Lower leg skin (tissue), 4 donors: ENCODE measurements at regions not wholly inside any gene's neighbourhood (a gene's known extent, or its start where the extent isn't known, plus 50 kb on each side); places are given as distances from the start of the nearest gene placed in this dataset.

Experiments
- DNase-seq, 2 donors: peaks; one replicate each; pipeline ENCODE4 v3.0.0-alpha.2; 2019; ENCODE audit warnings: low spot score in 2 of 2
- H3K4me3 ChIP-seq: fragments of 200-600 bp; sonication (generic); 2 replicates; pipeline ENCODE4 v1.5.1; 2017; ENCODE audit warnings: mild to moderate bottlenecking, low read depth; ENCODE audit not compliant: poor library complexity, severe bottlenecking
- CTCF ChIP-seq, 3 donors: fragments of 450-650 bp; IDR thresholded peaks; one replicate each; pipeline ENCODE4 v1.5.1; 2016; ENCODE audit warnings: antibody characterized with exemption in 3 of 3, mild to moderate bottlenecking in 3 of 3, moderate library complexity in 2 of 3
- POLR2A ChIP-seq, 2 donors: fragments of 450-650 bp; IDR thresholded peaks; one replicate each; pipeline ENCODE4 v1.6.1; 2016 to 2017; ENCODE audit warnings: antibody characterized with exemption in 2 of 2, mild to moderate bottlenecking in 1 of 2, moderate library complexity in 1 of 2
- WGBS, 2 donors: methylation state at CpG; one replicate each; pipeline ENCODE4 v1.1.5; 2018; 5-methylcytosine and 5-hydroxymethylcytosine counted together
- intact Hi-C: fragments of 100-400 bp; cut with DNase I; formaldehyde crosslinking; loops from one replicate; pipeline ENCODE4 v1.15.0; 2023; ENCODE audit warnings: low total_unique reads

- DNase-seq: no peak
- intact Hi-C loops: no loop called here
These were observed 280.3 kb downstream of the KLF5 start for GRCh38 chr13:73339086-73339485.

GRCh38 chr13:73338389-73338788, 279.6 kb downstream of the KLF5 start:
- intact Hi-C loops: no loop called here

More at GRCh38 chr13:73339086-73339485, 280.3 kb downstream of the KLF5 start:
- TF ChIP-seq POLR2A (IDR thresholded peaks at IDR 0.05): no peak
- no peak for TF ChIP-seq CTCF (IDR thresholded peaks at IDR 0.05)
- 45 to 57% methylated on average over 2 of the region's 2 CpGs for WGBS, 2 donors
- no peak overlapping the region for H3K4me3 ChIP-seq

GRCh38 chr13:73337532-73337931, 278.7 kb downstream of the KLF5 start:
- TF ChIP-seq POLR2A (IDR thresholded peaks at IDR 0.05) (no peak), CTCF (IDR thresholded peaks at IDR 0.05) (no peak)
- 59 to 63% methylated on average over 2 of the region's 2 CpGs for WGBS, 2 donors
- intact Hi-C loops: no loop called here
- no peak overlapping the region for H3K4me3 ChIP-seq
- no peak for DNase-seq

More at GRCh38 chr13:73338389-73338788, 279.6 kb downstream of the KLF5 start:
- no peak overlapping the region for H3K4me3 ChIP-seq
- 46 to 47% methylated on average over 3 of the region's 3 CpGs for WGBS, 2 donors
- TF ChIP-seq CTCF (IDR thresholded peaks at IDR 0.05) (no peak), POLR2A (IDR thresholded peaks at IDR 0.05) (no peak)
- DNase-seq: no peak

- no peak for DNase-seq
- 71 to 75% methylated on average over 4 of the region's 4 CpGs for WGBS, 2 donors
- H3K4me3 ChIP-seq: no peak overlapping the region
- intact Hi-C loops: no loop called here
- no peak for TF ChIP-seq POLR2A (IDR thresholded peaks at IDR 0.05)
- TF ChIP-seq CTCF (IDR thresholded peaks at IDR 0.05): no peak
These were observed 278.0 kb downstream of the KLF5 start for GRCh38 chr13:73336773-73337172.

GRCh38 chr13:73335944-73336343, 277.1 kb downstream of the KLF5 start:
- intact Hi-C loops: no loop called here
- WGBS, 2 donors: 83% methylated on average over 7 of the region's 7 CpGs
- TF ChIP-seq POLR2A (IDR thresholded peaks at IDR 0.05) (no peak), CTCF (IDR thresholded peaks at IDR 0.05) (no peak)

GRCh38 chr13:73335210-73335609, 276.4 kb downstream of the KLF5 start:
- no peak for DNase-seq
- intact Hi-C loops: no loop called here
- 48 to 57% methylated on average over 5 of the region's 5 CpGs for WGBS, 2 donors
- TF ChIP-seq POLR2A (IDR thresholded peaks at IDR 0.05): no peak
- no peak for TF ChIP-seq CTCF (IDR thresholded peaks at IDR 0.05)
- no peak overlapping the region for H3K4me3 ChIP-seq

More at GRCh38 chr13:73335944-73336343, 277.1 kb downstream of the KLF5 start:
- H3K4me3 ChIP-seq: no peak overlapping the region
- DNase-seq: no peak
